Immature natural killer cell (primary cell): ENCODE measurements at regions not wholly inside any gene's neighbourhood (a gene's known extent, or its start where the extent isn't known, plus 50 kb on each side); places are given as distances from the start of the nearest gene placed in this dataset.
"Not testable (repeated sequence)": the region's sequence is repeated elsewhere in the genome, so short reads cannot be mapped to it uniquely, and the experiment has no call there.

Experiments
- DNase-seq, 3 donors: peaks; one replicate each; pipeline ENCODE4 v3.0.0; 2022; ENCODE audit warnings: mixed read lengths in 1 of 3
- H3K27ac Mint-ChIP-seq, 6 donors: one replicate each; pipeline ENCODE4 v1.8.0; 2020; ENCODE audit warnings: mixed read lengths in 6 of 6, mild to moderate bottlenecking in 5 of 6, inconsistent platforms in 4 of 6, moderate library complexity in 3 of 6
- H3K27me3 Mint-ChIP-seq, 3 donors: one replicate each; pipeline ENCODE4 v1.8.0; 2020 to 2021; ENCODE audit warnings: low read depth in 3 of 3, mild to moderate bottlenecking in 3 of 3, mixed read lengths in 3 of 3, moderate library complexity in 3 of 3, inconsistent platforms in 1 of 3
- H3K36me3 Mint-ChIP-seq, 3 donors: one replicate each; pipeline ENCODE4 v1.8.0; 2020; ENCODE audit warnings: mixed read lengths in 3 of 3, inconsistent platforms in 2 of 3, mild to moderate bottlenecking in 2 of 3
- H3K4me1 Mint-ChIP-seq, 2 donors: one replicate each; pipeline ENCODE4 v1.8.0; 2020; ENCODE audit warnings: inconsistent platforms in 2 of 2, mild to moderate bottlenecking in 2 of 2, mixed read lengths in 2 of 2, moderate library complexity in 1 of 2
- H3K4me3 Mint-ChIP-seq, 5 donors: one replicate each; pipeline ENCODE4 v1.8.0; 2020; ENCODE audit warnings: mild to moderate bottlenecking in 5 of 5, mixed read lengths in 5 of 5, inconsistent platforms in 3 of 5, moderate library complexity in 3 of 5
- H3K9me3 Mint-ChIP-seq, 6 donors: one replicate each; pipeline ENCODE4 v1.8.0; 2020; ENCODE audit warnings: mild to moderate bottlenecking in 6 of 6, mixed read lengths in 6 of 6, inconsistent platforms in 4 of 6, moderate library complexity in 3 of 6

DNA sequence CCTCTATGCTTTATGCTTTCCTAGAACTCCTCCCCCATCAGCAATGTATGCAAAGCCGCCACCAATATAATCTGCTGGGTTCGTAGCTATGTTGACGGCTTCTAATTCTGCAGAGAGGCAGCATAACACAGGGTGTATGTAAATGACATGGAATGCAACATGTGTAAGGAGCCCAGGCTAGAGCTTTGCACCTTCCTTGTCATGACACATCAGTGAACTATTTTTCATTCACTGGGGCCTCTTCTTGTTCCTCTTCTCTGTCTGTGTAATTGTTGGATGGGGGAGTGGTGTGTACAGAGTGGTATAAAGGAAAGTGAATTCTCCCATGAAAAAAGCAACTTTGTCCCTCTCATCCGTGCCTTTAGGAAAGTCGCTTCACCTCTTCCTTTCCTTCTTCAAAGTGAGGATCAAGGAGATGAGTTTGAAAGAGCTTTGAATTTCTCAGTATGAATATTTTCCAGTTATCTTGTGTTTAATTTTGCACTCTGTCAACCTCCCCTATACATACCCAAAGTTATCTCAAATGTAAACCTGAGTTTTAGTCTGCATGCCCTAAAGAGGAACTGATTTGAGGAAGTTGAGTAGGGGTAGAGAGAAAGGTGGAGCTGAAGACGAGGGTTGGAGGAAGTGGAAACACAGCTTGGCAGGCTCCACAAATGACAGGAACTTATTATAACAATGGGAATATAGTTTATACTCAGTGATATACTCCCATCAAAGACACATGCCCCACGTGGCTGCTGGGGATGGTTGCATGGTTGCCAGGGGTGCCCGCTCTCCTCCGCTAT lies 74.9 kb upstream of the ARL4C start:
- Mint-ChIP-seq H3K4me1 (no peaks in the 10 kb centered on the region), H3K27ac (no peak overlapping the region), H3K9me3 (no peaks in the 10 kb centered on the region), H3K4me3 (no peak overlapping the region), H3K36me3 (peaks cover 0 to 3% (median 0%) of the 10 kb centered on the region in 3 donors), H3K27me3 (peaks cover 6 to 14% (median 8%) of the 10 kb centered on the region in 3 donors)
- no peak for DNase-seq

DNA sequence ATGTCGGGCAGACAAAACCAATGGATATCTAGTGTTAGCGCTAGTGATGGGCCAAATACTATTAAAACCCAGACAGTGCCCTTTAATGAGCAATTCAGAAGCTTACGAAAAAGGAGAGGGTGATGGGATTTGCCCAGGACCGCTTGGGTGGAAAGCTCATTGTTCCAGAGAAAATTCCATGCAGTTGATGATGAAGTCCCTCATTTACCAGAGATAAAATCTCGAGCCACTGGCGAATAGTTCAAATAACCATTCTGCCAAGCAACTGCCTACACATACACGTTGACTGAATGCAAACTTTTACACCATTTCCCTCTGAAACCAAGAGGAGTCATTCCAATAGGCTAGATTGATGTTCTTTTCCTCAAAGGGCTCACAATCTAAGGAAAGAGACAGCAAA lies 73.6 kb upstream of the ARL4C start:
- no peak for DNase-seq
- H3K9me3 Mint-ChIP-seq: no peaks in the 10 kb centered on the region
- H3K4me1 Mint-ChIP-seq: no peaks in the 10 kb centered on the region
- no peak overlapping the region for H3K27ac Mint-ChIP-seq
- H3K4me3 Mint-ChIP-seq: no peak overlapping the region
- H3K36me3 Mint-ChIP-seq: peaks cover 0 to 3% (median 0%) of the 10 kb centered on the region in 3 donors
- peaks cover 6 to 14% (median 8%) of the 10 kb centered on the region in 3 donors for H3K27me3 Mint-ChIP-seq

DNA sequence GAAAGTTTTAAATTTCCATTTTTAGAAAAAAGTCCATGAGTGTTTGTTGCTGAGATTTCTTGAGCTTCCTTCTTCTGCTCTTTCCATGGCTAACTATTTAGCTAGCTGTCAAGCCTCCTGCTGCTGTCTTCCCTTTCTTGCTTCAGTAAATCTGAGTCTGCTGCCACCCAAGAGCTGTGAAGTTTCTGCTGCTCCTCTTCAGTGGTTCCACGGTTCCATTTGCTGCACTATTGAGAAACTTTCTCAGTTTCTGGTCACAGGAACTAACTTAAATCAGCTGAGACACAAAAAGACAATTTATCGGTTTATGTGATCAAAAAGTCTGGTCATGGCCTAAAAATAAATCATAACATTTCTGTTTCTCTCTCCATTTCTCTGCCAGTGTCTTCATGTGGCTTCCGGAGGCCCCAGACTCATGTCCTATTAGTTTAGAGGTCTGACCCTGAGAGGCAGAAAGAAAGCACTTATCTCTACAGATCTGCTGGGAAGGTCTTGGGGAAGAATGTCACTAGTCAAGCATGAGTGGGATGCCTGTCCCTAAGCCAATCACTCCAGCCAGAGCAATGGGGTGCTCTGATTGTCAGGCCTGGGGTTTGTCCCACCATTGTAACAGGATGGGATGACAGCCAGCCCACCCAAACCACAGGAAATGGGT lies 73.0 kb upstream of the ARL4C start:
- Mint-ChIP-seq H3K36me3 (peaks cover 0 to 3% (median 0%) of the 10 kb centered on the region in 3 donors), H3K4me1 (no peaks in the 10 kb centered on the region), H3K27me3 (peaks cover 7 to 19% (median 8%) of the 10 kb centered on the region in 3 donors), H3K4me3 (no peak overlapping the region), H3K9me3 (no peaks in the 10 kb centered on the region), H3K27ac (no peak overlapping the region)
- no peak for DNase-seq

DNA sequence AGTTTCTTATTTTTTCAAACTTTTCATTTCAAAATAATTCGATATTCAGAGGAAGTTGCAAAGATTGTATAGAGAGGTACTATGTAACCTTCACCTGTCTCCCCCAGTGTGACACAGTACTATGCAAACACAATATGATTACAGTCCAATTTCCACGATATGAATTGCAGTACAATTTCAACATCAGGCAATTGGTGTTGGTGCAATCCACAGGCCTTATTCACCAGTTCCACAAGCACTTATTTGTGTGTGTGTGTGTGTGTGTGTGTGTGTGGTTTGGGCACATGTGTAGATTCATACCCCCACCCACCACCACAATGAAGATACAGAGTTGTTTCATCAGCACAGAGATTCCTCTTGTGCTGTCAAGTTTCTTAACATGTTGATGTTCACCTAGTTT lies 69.7 kb upstream of the ARL4C start:
- Mint-ChIP-seq H3K36me3 (no peaks in the 10 kb centered on the region), H3K9me3 (no peaks in the 10 kb centered on the region), H3K4me1 (no peaks in the 10 kb centered on the region), H3K27me3 (peaks cover 2 to 9% (median 7%) of the 10 kb centered on the region in 3 donors), H3K27ac (no peak overlapping the region), H3K4me3 (no peak overlapping the region)
- DNase-seq: no peak

DNA sequence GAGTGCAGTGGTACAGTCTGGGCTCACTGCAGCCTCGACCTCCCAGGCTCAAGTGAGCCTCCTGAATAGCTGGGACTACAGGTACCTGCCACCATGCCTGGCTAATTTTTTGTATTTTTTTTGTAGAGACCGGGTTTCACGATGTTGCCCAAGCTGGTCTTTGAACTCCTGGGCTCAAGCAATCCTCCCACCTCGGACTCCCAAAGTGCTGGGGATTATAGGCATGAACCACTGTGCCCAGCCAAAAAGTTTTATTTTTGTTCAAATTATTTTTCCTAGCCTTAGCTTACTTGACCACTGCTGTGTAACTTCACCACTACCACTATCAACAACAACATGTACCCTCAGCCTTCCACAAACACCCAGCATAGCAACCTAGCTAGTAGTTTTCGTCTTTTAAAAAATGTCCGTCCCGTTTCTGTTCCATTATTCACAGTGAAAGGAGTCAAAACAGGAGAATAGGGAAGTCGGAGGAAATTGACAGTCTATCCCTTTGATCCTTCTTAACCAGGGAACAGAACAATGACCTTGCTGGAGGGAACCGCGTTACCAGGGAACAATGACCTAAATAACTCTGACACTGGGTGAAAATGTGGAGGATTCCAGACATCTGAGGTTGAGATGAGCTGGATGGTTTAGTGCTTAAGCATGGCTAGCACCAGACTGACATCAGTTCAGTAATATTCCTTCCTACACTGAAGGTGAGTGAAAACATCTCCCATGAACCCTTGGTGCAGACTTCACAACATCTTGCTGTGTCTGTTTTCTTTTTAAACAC lies 69.2 kb upstream of the ARL4C start:
- no peak for DNase-seq
- Mint-ChIP-seq H3K27me3 (peaks cover 2 to 7% (median 6%) of the 10 kb centered on the region in 3 donors), H3K4me3 (no peak overlapping the region), H3K9me3 (no peaks in the 10 kb centered on the region), H3K36me3 (no peaks in the 10 kb centered on the region), H3K27ac (no peak overlapping the region), H3K4me1 (no peaks in the 10 kb centered on the region)

DNA sequence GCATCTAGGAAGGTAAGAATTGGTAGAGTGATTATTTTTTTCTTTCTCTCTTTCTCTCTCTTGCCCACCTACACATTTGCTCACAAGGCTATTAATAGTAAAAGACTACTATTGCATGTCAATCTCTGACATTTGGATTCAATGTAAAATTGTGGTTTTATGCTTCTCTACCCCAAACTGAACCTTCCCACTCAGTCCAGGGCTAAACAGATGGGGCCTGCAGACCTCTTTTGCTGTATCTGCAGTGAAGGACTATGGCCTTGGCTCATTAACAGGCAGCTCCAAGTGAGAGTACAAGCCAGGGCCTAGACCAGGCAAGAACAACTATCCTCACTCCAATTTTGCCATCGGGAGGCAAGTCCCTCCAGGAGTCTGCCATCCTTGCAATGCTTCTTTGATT lies 68.3 kb upstream of the ARL4C start:
- DNase-seq: no peak
- Mint-ChIP-seq H3K9me3 (no peaks in the 10 kb centered on the region), H3K4me1 (no peaks in the 10 kb centered on the region), H3K27ac (no peak overlapping the region), H3K27me3 (peaks cover 2 to 7% (median 5%) of the 10 kb centered on the region in 3 donors), H3K36me3 (no peaks in the 10 kb centered on the region), H3K4me3 (no peak overlapping the region)

DNA sequence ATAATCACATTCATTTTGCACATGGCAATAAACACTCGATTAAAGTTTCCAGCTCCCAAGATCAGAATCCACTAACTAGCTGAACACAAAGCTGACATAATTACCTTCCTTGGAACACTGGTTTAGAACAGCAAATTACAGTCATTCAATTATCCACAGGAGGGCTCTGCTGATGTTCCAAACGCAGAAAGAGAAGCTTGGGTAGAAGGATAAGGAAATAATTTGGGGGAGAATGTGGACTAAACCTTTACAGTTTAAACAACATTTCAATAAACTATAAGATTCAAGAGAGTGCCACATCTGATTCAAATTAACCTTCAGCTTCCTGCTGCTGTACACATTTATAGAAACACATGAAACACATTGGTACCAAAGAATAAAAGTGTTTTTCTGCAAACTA lies 67.8 kb upstream of the ARL4C start:
- Mint-ChIP-seq H3K9me3 (no peaks in the 10 kb centered on the region), H3K4me3 (no peak overlapping the region), H3K36me3 (no peaks in the 10 kb centered on the region), H3K4me1 (no peaks in the 10 kb centered on the region), H3K27me3 (peaks cover 3 to 8% (median 5%) of the 10 kb centered on the region in 3 donors), H3K27ac (no peak overlapping the region)
- no peak for DNase-seq

DNA sequence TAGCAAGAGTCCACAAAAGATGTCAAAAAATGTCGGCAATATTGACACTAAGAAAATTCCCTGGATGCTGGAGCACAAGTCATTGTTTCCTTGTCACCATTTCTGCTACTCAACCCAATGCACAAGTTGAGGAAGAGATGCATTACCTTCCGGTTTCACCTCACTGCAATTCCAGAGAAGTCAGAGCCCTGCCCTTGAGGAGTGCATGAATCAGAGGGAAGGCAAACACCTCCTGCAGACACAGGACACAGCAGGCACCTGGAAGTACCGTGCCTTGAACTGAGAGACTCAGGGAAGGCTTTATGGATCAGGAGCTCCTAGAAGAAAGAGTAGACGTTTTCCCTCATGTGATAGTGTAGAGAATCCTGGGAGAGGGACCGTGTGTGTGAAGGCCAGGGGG lies 62.7 kb upstream of the ARL4C start:
- Mint-ChIP-seq H3K36me3 (no peaks in the 10 kb centered on the region), H3K4me3 (no peak overlapping the region), H3K4me1 (peaks cover 19 to 20% of the 10 kb centered on the region in 2 donors), H3K27ac (no peak overlapping the region), H3K27me3 (peaks cover 0 to 4% (median 1%) of the 10 kb centered on the region in 3 donors), H3K9me3 (peaks cover 0 to 2% (median 0%) of the 10 kb centered on the region in 6 donors)
- DNase-seq: no peak

DNA sequence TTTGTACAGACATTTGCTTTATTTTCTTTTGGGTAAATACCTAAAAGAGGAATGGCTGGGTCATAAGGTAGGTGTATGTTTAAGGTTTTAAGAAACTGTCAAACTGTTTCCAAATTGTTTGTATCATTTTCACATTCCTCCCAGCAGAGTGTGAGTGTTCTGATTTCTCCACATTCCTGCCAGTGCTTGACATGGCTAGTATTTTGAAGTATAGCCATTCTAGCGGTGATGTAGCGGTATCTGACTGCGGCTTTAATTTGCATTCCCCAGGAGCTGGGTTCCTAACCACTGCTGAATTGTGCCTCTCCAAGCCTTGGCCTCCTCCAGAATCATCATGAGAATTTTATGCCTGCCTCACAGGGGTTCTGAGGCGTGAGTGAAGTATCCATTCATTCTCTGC lies 61.8 kb upstream of the ARL4C start:
- Mint-ChIP-seq H3K27ac (no peak overlapping the region), H3K27me3 (peaks cover 0 to 1% (median 1%) of the 10 kb centered on the region in 3 donors), H3K9me3 (peaks cover 0 to 2% (median 0%) of the 10 kb centered on the region in 6 donors), H3K36me3 (no peaks in the 10 kb centered on the region), H3K4me1 (peaks cover 20 to 22% of the 10 kb centered on the region in 2 donors), H3K4me3 (no peak overlapping the region)
- DNase-seq: no peak

DNA sequence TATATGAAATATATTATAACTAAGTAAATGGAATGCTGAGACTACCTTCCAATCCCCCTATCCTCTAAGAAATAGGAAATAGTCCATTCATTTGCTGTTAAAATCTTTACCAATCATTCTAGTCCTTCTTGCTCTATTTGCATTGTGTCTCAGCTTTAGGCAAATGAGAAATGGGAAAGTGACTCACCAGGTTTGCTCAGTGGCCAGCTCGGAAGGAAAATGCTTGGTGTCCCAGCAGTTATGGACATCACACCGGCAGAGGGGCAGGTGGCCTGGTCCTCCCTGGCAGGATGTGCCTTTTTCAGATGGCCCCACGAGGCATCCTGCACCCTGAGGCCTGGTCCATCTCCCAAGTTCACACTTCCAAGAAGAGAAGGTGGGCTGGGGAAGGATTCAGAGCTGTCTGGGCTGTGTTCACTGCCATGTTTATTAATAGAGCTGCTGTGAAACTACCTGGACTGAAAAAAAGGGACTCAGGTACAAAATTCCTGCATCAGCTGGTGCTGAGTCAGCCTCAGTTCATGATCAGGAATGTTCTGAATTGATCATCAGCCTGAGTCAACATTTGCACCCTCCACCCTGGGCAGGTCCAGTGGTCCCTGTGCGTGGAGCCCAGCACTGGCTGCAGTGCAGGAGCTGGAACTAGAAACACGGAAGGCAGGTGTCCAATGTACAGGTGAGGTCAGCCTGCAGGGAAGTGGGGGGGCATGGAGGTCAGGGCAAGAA lies 60.1 kb upstream of the ARL4C start:
- H3K27me3 Mint-ChIP-seq: peaks cover 1 to 5% (median 3%) of the 10 kb centered on the region in 3 donors
- no peaks in the 10 kb centered on the region for H3K36me3 Mint-ChIP-seq
- H3K4me1 Mint-ChIP-seq: peaks cover 20 to 22% of the 10 kb centered on the region in 2 donors
- peaks cover 0 to 2% (median 0%) of the 10 kb centered on the region in 6 donors for H3K9me3 Mint-ChIP-seq
- H3K4me3 Mint-ChIP-seq: no peak overlapping the region
- no peak for DNase-seq
- H3K27ac Mint-ChIP-seq: no peak overlapping the region

DNA sequence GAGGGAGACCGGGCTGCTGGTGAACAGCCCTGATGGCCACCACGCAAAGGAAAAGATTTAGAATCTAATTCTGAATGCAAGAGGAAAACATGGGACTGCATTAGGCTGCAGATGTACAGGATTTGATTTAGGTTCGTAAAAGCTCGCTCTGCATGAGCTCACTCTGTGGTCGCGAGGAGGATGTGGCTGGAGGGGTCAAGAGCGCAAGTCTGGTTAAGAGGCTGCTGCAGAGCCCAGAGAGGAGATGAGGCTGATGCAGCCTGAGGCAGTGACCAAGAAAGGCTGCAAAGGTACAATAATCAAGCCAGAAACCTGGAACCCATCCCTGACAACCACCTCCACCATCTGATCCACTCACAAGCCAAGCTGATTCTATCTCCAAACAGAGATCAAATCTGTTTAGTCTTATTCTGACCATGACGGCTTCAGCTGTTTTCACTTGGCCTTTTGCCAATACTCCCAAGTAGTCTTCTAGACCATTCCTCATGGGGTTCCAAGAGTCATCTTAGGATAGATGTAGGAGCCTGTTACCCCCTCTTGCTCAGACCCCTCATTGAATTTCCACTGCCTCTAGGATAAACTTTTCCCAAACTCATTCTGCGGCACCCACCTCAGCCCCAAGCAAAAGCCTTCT lies 58.9 kb upstream of the ARL4C start:
- Mint-ChIP-seq H3K27ac (no peak overlapping the region), H3K9me3 (peaks cover 0 to 2% (median 0%) of the 10 kb centered on the region in 6 donors), H3K36me3 (no peaks in the 10 kb centered on the region), H3K4me1 (peaks cover 20 to 22% of the 10 kb centered on the region in 2 donors), H3K27me3 (peaks cover 1 to 5% (median 3%) of the 10 kb centered on the region in 3 donors), H3K4me3 (peak overlapping the region; percentile 39 to 64 (median 40))
- peak; percentile 38 to 58 (median 51) for DNase-seq

DNA sequence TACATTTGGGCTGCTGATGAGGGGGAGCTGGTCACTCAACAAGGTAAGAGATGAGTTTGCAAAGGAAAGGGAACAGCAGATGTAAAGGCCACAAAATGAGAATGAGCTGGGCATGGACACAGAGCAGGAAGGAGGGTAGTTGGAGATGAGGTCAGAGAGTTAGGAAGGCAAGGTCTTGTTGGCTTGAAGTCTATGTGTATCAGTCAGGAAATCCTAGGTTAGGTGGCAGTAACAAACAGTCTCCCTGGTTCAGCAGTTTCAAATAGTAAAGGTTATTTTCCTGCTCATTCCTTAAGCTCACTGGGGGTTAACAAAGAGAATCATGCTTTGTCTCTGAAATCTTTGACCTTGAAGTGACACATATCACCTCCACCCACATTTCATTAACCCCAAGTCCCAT lies 58.3 kb upstream of the ARL4C start:
- Mint-ChIP-seq H3K4me1 (peaks cover 23 to 26% of the 10 kb centered on the region in 2 donors), H3K36me3 (no peaks in the 10 kb centered on the region), H3K4me3 (peak overlapping the region; percentile 39 to 64 (median 40)), H3K9me3 (peaks cover 0 to 2% (median 0%) of the 10 kb centered on the region in 6 donors), H3K27me3 (peaks cover under 1 to 5% (median 3%) of the 10 kb centered on the region in 3 donors), H3K27ac (no peak overlapping the region)
- no peak for DNase-seq

DNA sequence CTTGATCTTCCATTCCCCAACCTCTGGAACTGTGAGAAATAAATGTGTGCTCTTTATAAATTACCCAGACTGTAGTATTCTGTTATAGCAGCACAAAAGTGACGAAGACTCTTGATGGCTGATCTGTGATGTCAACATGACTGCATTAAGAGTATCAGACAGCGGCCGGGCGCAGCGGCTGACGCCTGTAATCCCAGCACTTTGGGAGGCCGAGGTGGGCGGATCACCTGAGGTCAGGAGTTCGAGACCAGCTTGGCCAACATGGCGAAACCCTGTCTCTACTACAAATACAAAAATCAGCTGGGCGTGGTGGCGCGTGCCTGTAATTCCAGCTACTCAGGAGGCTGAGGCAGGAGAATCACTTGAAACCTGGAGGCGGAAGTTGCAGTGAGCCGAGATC lies 56.3 kb upstream of the ARL4C start:
- H3K27ac Mint-ChIP-seq, DNase-seq, H3K9me3 Mint-ChIP-seq, H3K27me3 Mint-ChIP-seq, H3K36me3 Mint-ChIP-seq, H3K4me3 Mint-ChIP-seq: not testable (repeated sequence)
- H3K4me1 Mint-ChIP-seq: peaks cover 23 to 26% of the 10 kb centered on the region in 2 donors
